ENCODE measurements at regions not wholly inside any gene's neighbourhood (a gene's known extent, or its start where the extent isn't known, plus 50 kb on each side); places are given as distances from the start of the nearest gene placed in this dataset.

DNA sequence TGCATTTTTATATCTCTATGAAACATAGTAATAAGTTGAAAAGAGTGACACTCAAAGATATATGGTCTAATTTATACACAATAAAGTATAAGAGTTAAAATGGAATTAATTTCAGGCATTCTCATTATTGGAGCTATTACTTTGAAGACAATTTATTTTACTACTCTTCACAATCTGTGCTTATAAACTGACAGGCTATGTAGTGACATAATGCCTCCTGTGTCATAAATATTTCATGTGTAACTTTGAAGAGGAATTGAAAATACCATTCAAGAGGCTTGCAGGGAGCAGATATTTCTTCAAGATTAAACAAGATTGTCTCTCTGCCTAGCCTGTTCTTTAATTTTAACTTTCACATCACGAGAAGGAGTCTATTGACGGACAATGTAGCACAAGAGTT, 1881.5 kb upstream of the PCDH20 start:
- TF ChIP-seq, protein P1, sequence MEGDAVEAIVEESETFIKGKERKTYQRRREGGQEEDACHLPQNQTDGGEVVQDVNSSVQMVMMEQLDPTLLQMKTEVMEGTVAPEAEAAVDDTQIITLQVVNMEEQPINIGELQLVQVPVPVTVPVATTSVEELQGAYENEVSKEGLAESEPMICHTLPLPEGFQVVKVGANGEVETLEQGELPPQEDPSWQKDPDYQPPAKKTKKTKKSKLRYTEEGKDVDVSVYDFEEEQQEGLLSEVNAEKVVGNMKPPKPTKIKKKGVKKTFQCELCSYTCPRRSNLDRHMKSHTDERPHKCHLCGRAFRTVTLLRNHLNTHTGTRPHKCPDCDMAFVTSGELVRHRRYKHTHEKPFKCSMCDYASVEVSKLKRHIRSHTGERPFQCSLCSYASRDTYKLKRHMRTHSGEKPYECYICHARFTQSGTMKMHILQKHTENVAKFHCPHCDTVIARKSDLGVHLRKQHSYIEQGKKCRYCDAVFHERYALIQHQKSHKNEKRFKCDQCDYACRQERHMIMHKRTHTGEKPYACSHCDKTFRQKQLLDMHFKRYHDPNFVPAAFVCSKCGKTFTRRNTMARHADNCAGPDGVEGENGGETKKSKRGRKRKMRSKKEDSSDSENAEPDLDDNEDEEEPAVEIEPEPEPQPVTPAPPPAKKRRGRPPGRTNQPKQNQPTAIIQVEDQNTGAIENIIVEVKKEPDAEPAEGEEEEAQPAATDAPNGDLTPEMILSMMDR (IDR thresholded peaks at IDR 0.05; ENCODE audit: low read depth, low read length) = no peak
- DNase-seq = no peak
- H3K27me3 ChIP-seq (ENCODE audit: insufficient read depth, low read depth, severe bottlenecking) = no peaks in the 10 kb centered on the region
- no peaks in the 10 kb centered on the region for H3K36me3 ChIP-seq
- no peak overlapping the region for H3K4me3 ChIP-seq (ENCODE audit: low read depth, low read length)
- H3K27ac ChIP-seq = no peak overlapping the region
- no peaks in the 10 kb centered on the region for H3K9me3 ChIP-seq (ENCODE audit: severe bottlenecking)

DNA sequence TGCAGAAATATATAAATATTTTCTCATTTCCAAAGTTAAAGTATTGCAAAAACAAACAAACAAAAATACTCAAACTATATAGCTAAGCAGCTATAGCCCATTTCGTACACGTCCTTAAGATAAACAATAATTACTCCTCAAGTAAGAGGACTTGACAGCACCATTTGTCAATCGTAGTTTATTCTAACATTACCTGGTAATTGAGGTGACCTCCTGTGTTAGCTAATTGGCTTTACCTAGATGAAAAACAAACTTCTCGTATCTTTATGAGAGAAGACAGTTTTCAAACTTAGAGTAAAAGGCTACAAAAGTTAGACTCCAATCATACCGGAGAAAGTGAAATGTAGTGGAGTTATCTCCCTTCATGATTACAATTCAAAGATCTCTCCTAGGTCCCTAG, 1876.1 kb upstream of the PCDH20 start:
- no peak for DNase-seq
- no peak overlapping the region for H3K4me3 ChIP-seq (ENCODE audit: low read depth, low read length)
- no peaks in the 10 kb centered on the region for H3K27me3 ChIP-seq (ENCODE audit: insufficient read depth, low read depth, severe bottlenecking)
- H3K27ac ChIP-seq = no peak overlapping the region
- no peaks in the 10 kb centered on the region for H3K9me3 ChIP-seq (ENCODE audit: severe bottlenecking)
- TF ChIP-seq, protein P1 (IDR thresholded peaks at IDR 0.05; ENCODE audit: low read depth, low read length) = no peak
- no peaks in the 10 kb centered on the region for H3K36me3 ChIP-seq

DNA sequence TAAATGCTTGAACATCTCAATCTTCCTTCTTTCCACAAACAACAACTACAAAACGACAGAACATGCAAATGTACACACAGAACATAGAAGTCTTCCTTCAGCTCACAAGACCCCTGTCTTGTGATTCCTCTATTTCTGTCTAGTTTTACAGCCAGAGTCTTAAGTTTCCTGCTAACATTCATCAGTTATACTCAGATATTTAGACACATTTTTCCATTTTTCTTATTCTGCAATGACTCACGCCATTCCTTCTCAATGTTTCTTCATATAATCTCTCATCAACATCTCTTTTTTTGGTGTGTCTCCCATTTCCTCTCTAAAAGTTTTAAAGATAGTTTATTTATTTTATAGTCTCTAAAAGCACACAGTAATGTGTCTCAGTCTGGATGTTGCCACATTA, 1872.9 kb upstream of the PCDH20 start:
- TF ChIP-seq, protein P1 (IDR thresholded peaks at IDR 0.05; ENCODE audit: low read depth, low read length) = no peak
- Histone ChIP-seq H3K27ac (no peak overlapping the region), H3K9me3 (ENCODE audit: severe bottlenecking) (no peaks in the 10 kb centered on the region), H3K27me3 (ENCODE audit: insufficient read depth, low read depth, severe bottlenecking) (no peaks in the 10 kb centered on the region), H3K4me3 (ENCODE audit: low read depth, low read length) (no peak overlapping the region), H3K36me3 (no peaks in the 10 kb centered on the region)
- no peak for DNase-seq

DNA sequence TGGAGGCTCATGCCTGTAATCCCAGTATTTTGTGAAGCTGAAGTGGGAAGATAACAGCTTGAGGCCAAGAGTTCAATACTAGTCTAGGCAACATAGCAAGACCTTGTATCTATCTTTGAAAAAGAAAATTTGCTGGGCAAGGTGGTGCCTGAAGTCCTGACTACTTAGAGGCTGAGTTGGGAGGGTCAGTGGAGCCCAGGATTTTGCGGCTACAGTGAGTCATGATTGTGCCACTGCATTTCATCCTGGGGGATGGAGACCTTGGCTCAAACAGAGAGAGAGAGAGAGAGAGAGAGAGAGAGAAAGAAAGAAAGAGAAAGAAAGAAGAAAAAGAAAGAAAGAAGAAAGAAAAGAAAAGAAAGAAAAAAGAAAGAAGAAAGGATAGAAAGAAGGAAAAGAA, 1872.3 kb upstream of the PCDH20 start:
- Histone ChIP-seq H3K36me3 (no peaks in the 10 kb centered on the region), H3K27me3 (ENCODE audit: insufficient read depth, low read depth, severe bottlenecking) (no peaks in the 10 kb centered on the region), H3K9me3 (ENCODE audit: severe bottlenecking) (no peaks in the 10 kb centered on the region), H3K4me3 (ENCODE audit: low read depth, low read length) (no peak overlapping the region), H3K27ac (no peak overlapping the region)
- TF ChIP-seq, protein P1 (IDR thresholded peaks at IDR 0.05; ENCODE audit: low read depth, low read length) = no peak
- DNase-seq = no peak

DNA sequence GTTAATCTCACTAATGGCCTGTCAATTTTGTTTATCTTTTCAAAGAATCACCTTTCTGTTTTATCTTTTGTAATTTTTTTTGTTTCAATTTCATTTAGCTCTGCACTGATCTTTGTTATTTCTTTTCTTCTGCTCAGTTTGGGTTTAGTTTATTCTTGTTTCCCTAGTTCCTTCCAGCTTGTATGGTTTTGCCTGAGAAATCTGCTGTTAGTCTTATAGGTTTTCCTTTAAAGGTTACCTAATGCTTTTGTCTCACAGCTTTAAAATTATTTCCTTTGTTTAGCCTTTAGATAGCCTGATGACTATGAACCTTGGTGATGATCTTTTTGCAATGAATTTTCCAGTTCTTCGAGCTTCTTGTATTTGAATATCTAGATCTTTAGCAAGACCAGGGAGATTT, 1869.8 kb upstream of the PCDH20 start:
- H3K27me3 ChIP-seq (ENCODE audit: insufficient read depth, low read depth, severe bottlenecking) = no peaks in the 10 kb centered on the region
- H3K27ac ChIP-seq = no peak overlapping the region
- no peak for DNase-seq
- TF ChIP-seq, protein P1 (IDR thresholded peaks at IDR 0.05; ENCODE audit: low read depth, low read length) = no peak
- H3K36me3 ChIP-seq = no peaks in the 10 kb centered on the region
- H3K9me3 ChIP-seq (ENCODE audit: severe bottlenecking) = no peaks in the 10 kb centered on the region
- no peak overlapping the region for H3K4me3 ChIP-seq (ENCODE audit: low read depth, low read length)

DNA sequence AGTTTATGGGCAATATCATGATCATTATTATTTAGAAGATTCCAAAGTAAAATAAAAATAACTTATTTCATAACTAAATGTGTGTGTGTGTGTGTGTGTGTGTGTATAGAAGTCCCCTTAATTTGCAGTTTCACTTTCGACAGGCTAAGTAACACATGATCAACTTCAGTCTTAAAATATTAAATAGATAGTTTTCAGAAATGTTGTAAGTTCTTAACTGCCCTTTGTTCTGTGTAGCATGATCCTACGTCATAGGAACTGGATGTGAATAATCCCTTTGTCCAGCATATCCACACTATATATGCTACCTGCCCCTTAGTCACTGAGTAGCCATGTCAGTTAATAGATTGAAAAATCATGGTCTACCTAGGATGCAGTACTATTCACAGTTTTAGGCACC, 1863.5 kb upstream of the PCDH20 start:
- DNase-seq = no peak
- H3K9me3 ChIP-seq (ENCODE audit: severe bottlenecking) = no peaks in the 10 kb centered on the region
- no peaks in the 10 kb centered on the region for H3K27me3 ChIP-seq (ENCODE audit: insufficient read depth, low read depth, severe bottlenecking)
- TF ChIP-seq, protein P1 (IDR thresholded peaks at IDR 0.05; ENCODE audit: low read depth, low read length) = no peak
- H3K4me3 ChIP-seq (ENCODE audit: low read depth, low read length) = no peak overlapping the region
- no peak overlapping the region for H3K27ac ChIP-seq
- H3K36me3 ChIP-seq = no peaks in the 10 kb centered on the region
